OCI-LY3 (cell line): ENCODE measurements at regions not wholly inside any gene's neighbourhood (a gene's known extent, or its start where the extent isn't known, plus 50 kb on each side); places are given as distances from the start of the nearest gene placed in this dataset.

Experiments used
- EZH2phosphoT487 ChIP-seq: fragments of 200-600 bp; shearing (Covaris generic); IDR thresholded peaks from 2 replicates; pipeline ENCODE4 v1.6.1; 2018; ENCODE audit warnings: antibody characterized with exemption, mixed run types, low read depth
- TF ChIP-seq, protein P1 (sequence below): fragments of 200-600, 300-600 bp; sonication (generic); IDR thresholded peaks from 2 replicates; pipeline ENCODE4 v1.5.1; 2014; ENCODE audit warnings: antibody characterized with exemption, low read length, low read depth

DNA sequence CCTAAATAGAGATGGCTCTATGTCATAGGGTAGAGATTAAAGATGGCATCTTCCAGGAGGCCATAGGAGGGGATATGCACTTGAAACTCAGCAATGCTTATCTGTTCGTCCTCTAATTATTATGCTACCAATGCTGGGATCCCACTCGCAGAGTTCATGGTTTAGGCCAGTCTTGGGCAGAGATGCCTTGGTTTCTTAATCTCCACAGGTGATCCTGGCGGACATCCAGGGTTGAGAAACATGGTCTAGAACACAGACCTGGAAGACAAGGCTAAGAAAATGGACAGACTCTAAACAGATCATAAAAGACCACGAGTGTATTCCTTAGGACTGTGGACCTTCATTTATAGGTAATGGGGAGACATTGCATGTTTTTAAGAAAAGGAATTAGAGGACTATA lies 70.0 kb upstream of the IRS2 start:
- TF ChIP-seq, protein P1, sequence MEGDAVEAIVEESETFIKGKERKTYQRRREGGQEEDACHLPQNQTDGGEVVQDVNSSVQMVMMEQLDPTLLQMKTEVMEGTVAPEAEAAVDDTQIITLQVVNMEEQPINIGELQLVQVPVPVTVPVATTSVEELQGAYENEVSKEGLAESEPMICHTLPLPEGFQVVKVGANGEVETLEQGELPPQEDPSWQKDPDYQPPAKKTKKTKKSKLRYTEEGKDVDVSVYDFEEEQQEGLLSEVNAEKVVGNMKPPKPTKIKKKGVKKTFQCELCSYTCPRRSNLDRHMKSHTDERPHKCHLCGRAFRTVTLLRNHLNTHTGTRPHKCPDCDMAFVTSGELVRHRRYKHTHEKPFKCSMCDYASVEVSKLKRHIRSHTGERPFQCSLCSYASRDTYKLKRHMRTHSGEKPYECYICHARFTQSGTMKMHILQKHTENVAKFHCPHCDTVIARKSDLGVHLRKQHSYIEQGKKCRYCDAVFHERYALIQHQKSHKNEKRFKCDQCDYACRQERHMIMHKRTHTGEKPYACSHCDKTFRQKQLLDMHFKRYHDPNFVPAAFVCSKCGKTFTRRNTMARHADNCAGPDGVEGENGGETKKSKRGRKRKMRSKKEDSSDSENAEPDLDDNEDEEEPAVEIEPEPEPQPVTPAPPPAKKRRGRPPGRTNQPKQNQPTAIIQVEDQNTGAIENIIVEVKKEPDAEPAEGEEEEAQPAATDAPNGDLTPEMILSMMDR: no peak
- TF ChIP-seq EZH2phosphoT487: no peak
